ENCODE measurements at regions not wholly inside any gene's neighbourhood (a gene's known extent, or its start where the extent isn't known, plus 50 kb on each side); places are given as distances from the start of the nearest gene placed in this dataset.
"Not testable (repeated sequence)": the region's sequence is repeated elsewhere in the genome, so short reads cannot be mapped to it uniquely, and the experiment has no call there.

DNA sequence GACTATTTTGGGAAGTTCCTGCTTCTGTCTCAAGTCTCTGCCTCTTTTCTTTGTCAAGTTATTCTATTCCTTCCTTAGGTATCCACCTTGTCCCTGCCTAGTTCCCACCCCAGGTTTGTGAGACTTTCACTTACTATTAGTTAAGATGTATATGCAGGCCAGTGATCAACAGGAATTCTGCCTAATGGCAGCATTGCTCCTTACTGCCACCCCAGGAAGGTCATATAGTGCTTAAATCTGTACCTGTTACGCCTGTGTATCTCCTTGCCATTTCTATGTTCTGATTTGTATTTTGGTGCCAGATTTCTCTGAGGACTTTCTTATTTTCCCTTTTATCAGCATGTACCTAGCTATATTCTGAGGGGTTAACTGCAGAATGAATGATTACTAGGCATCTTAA lies 746.0 kb upstream of the TMEFF2 start:
- ChIA-PET CTCF (no interaction called here), POLR2A (no interaction called here)
- Mint-ChIP-seq H3K36me3 (no peaks in the 10 kb centered on the region), H3K27ac (no peak overlapping the region), H3K4me1 (ENCODE audit: low read depth) (no peaks in the 10 kb centered on the region), H3K9me3 (no peaks in the 10 kb centered on the region), H3K27me3 (no peaks in the 10 kb centered on the region), H3K4me3 (no peak overlapping the region)
- intact Hi-C loops (cut with micrococcal nuclease): no loop called here
- DNase-seq: no peak

DNA sequence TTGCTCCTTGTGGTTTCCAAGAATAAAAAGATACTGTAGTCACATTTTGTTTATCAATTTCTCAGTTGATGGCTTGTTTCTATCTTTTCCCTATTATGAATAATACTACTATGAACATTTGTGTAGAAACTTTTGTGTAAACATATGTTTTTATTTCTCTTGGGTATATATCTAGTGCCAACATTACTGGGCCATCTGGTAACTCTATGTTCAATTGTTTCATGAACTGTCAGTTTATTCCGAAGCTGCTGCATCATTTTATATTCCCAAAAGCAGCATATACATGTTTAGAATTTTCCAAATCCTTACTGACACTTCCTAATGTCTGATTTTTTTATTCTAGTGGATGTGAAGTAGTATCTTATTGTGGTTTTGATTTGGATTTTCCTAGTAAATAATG lies 737.6 kb upstream of the TMEFF2 start:
- Mint-ChIP-seq H3K36me3 (no peaks in the 10 kb centered on the region), H3K4me3 (no peak overlapping the region), H3K4me1 (ENCODE audit: low read depth) (no peaks in the 10 kb centered on the region), H3K27me3 (no peaks in the 10 kb centered on the region), H3K9me3 (peaks cover 2% of the 10 kb centered on the region), H3K27ac (no peak overlapping the region)
- CTCF ChIA-PET: no interaction called here
- DNase-seq: no peak
- POLR2A ChIA-PET: no interaction called here
- intact Hi-C loops (cut with micrococcal nuclease): no loop called here

DNA sequence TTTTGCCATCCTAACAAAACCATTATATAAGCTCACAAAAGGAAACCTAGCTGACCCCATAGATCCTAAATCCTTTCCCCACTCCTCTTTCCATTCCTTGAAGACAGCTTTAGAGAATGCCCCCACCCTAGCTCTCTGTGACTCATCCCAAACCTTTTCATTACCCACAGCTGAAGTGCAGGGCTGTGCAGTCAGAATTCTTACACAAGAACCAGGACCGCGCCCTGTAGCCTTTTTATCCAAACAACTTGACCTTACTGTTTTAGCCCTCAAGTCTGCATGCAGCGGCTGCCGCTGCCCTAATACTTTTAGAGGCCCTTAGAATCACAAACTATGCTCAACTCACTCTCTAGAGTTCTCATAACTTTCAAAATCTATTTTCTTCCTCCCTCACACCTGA lies 726.9 kb upstream of the TMEFF2 start:
- CTCF ChIA-PET; H3K4me1 Mint-ChIP-seq (ENCODE audit: low read depth); H3K27me3 Mint-ChIP-seq; DNase-seq; POLR2A ChIA-PET; H3K27ac Mint-ChIP-seq; H3K9me3 Mint-ChIP-seq; H3K4me3 Mint-ChIP-seq; intact Hi-C loops (cut with micrococcal nuclease); H3K36me3 Mint-ChIP-seq: not testable (repeated sequence)

DNA sequence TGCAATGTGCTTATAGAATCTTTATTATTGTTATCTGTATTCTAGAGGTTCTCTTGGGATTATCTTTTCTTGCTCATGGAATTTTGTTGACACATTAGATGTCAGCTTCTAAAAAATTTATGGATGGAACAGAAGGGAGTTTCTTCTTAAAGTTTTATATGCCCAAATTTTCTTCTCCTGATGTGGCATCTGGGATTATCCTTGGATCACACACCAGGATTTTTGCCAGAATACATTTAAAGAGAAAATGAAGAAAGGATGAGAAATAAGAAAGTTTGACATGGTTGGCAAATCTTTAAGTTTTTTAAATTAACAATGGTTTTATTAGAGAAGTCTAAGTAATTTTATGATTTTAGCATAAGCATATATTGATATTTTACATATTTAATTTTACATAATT lies 706.7 kb upstream of the TMEFF2 start:
- CTCF ChIA-PET: no interaction called here
- no peak overlapping the region for H3K4me3 Mint-ChIP-seq
- POLR2A ChIA-PET: no interaction called here
- H3K36me3 Mint-ChIP-seq: no peaks in the 10 kb centered on the region
- no peak for DNase-seq
- no peaks in the 10 kb centered on the region for H3K9me3 Mint-ChIP-seq
- H3K27me3 Mint-ChIP-seq: no peaks in the 10 kb centered on the region
- H3K27ac Mint-ChIP-seq: no peak overlapping the region
- intact Hi-C loops (cut with micrococcal nuclease): no loop called here
- no peaks in the 10 kb centered on the region for H3K4me1 Mint-ChIP-seq (ENCODE audit: low read depth)

DNA sequence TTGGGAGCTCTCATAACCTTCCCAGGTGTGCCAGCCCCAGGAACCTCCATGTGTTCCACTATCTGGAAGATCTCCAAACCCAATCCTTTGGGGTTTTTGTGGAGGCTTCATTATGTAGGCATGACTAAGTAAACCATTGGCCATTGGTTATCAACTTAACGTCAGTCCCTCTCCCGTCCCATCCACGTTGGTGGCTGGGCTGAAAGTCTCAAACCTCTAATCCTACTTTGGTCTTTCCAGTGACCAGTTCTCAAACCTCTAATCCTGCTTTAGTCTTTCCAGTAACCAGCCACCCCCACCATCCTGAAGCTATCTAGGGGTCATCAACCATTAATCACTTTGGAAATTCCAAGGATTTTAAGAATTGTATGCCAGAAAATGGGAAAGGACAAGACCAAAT lies 704.7 kb upstream of the TMEFF2 start:
- no peaks in the 10 kb centered on the region for H3K9me3 Mint-ChIP-seq
- H3K4me3 Mint-ChIP-seq: no peak overlapping the region
- H3K27me3 Mint-ChIP-seq: no peaks in the 10 kb centered on the region
- DNase-seq: no peak
- ChIA-PET POLR2A (no interaction called here), CTCF (no interaction called here)
- intact Hi-C loops (cut with micrococcal nuclease): no loop called here
- H3K36me3 Mint-ChIP-seq: no peaks in the 10 kb centered on the region
- no peaks in the 10 kb centered on the region for H3K4me1 Mint-ChIP-seq (ENCODE audit: low read depth)
- H3K27ac Mint-ChIP-seq: no peak overlapping the region

DNA sequence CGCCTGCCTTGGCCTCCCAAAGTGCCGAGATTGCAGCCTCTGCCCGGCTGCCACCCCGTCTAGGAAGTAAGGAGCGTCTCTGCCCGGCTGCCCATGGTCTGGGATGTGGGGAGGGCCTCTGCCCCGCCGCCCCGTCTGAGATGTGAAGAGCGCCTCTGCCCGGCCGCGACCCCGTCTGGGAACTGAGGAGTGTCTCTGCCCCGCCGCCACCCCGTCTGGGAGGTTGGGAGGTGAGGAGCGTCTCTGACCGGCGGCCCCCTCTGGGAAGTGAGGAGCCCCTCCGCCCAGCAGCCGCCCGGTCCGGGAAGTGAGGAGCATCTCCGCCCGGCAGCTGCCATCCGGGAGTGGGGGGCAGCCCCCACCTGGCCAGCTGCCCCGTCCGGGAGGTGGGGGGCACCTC lies 699.2 kb upstream of the TMEFF2 start:
- intact Hi-C loops (cut with micrococcal nuclease); H3K9me3 Mint-ChIP-seq; CTCF ChIA-PET; H3K4me1 Mint-ChIP-seq (ENCODE audit: low read depth); DNase-seq; H3K27me3 Mint-ChIP-seq; POLR2A ChIA-PET; H3K36me3 Mint-ChIP-seq; H3K4me3 Mint-ChIP-seq; H3K27ac Mint-ChIP-seq: not testable (repeated sequence)

DNA sequence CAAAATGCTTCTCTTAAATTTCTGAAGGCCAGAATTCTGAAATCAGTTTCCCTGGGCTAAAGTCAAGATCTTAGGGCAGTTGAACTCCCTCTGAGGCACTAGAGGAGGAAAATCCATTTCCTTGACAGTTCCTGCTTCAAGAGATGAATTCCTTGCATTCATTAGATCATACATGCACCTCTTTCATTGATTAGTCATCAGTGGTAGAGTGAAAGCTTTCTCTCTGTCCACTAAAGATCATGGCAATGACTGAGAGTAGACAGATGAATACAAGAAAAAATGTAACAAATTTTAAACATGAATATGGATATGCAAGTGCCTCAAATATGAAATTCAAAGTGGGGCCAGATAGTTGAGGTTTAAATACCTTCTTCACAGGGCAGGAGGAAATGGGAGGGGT lies 693.4 kb upstream of the TMEFF2 start:
- H3K4me1 Mint-ChIP-seq (ENCODE audit: low read depth): no peaks in the 10 kb centered on the region
- H3K27ac Mint-ChIP-seq: no peak overlapping the region
- ChIA-PET CTCF (no interaction called here), POLR2A (no interaction called here)
- H3K36me3 Mint-ChIP-seq: no peaks in the 10 kb centered on the region
- no peaks in the 10 kb centered on the region for H3K9me3 Mint-ChIP-seq
- intact Hi-C loops (cut with micrococcal nuclease): no loop called here
- no peak overlapping the region for H3K4me3 Mint-ChIP-seq
- H3K27me3 Mint-ChIP-seq: no peaks in the 10 kb centered on the region
- DNase-seq: no peak

DNA sequence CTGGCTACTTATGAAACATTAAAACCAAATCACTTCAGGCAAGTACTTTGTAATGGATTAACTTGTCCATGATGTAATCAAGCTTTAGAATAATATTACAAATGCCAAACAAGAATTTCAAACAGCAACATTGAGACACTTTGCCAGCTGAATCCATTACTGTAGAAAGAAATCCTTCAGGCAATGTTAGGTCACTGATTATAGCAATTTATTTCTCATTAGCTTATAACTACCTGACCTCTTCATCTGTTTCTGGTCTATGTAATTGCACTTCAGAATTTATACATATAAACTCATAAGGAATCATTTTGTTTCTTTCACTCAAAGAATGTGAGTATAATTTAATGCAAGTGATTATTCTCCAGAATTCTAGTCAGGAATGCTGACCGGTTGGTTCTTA lies 692.6 kb upstream of the TMEFF2 start:
- intact Hi-C loops (cut with micrococcal nuclease): no loop called here
- H3K27me3 Mint-ChIP-seq: no peaks in the 10 kb centered on the region
- ChIA-PET POLR2A (no interaction called here), CTCF (no interaction called here)
- no peaks in the 10 kb centered on the region for H3K9me3 Mint-ChIP-seq
- H3K4me3 Mint-ChIP-seq: no peak overlapping the region
- no peaks in the 10 kb centered on the region for H3K4me1 Mint-ChIP-seq (ENCODE audit: low read depth)
- no peak for DNase-seq
- H3K36me3 Mint-ChIP-seq: no peaks in the 10 kb centered on the region
- H3K27ac Mint-ChIP-seq: no peak overlapping the region

DNA sequence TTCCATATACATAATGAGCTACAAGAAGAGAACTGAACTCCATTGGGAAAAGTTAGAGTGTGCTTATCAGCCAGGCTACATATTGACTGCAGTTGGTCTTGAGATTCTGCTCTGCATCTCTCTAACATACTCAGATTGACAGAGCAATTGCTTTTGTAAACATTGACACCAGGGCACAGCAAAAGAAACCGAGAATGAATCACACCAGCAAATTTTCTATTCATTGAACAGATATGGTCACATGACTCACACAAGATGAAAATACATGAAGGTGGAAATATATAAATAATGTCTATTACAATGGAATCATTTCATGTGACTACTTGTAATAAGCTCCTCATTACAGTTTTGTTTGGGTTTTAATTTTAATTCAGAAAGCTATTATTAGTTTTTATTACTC lies 691.9 kb upstream of the TMEFF2 start:
- ChIA-PET CTCF (no interaction called here), POLR2A (no interaction called here)
- H3K4me1 Mint-ChIP-seq (ENCODE audit: low read depth): no peaks in the 10 kb centered on the region
- H3K27ac Mint-ChIP-seq: no peak overlapping the region
- H3K27me3 Mint-ChIP-seq: no peaks in the 10 kb centered on the region
- H3K36me3 Mint-ChIP-seq: no peaks in the 10 kb centered on the region
- DNase-seq: no peak
- H3K4me3 Mint-ChIP-seq: no peak overlapping the region
- no peaks in the 10 kb centered on the region for H3K9me3 Mint-ChIP-seq
- intact Hi-C loops (cut with micrococcal nuclease): no loop called here

DNA sequence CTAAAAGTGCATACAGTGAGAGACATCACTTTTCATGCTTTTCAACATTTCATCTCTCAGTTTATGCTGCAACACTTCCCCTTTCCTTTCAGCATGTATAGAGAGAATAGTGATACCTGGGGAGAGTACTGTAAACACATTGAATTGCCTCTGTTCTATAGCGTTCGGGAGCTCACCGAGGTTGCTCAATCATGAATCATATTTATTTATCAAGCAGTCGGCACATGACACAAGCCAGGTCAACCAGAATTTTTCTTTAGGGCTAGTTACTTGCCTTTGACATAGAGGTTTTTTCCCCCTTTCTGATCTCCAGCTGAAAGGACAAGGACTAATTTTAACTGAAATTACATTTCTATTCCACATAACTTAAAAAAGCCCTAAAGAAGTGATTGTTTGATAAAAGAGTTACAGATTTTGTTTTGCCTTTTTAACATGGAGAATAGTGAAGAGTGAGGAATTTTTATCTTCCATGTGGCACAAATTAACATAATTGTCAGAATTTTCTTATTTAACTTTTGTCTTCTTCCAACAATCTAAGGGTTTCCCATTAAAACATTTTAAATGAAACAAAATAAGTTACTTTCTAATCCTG lies 690.9 kb upstream of the TMEFF2 start:
- Mint-ChIP-seq H3K4me1 (ENCODE audit: low read depth) (no peaks in the 10 kb centered on the region), H3K27ac (no peak overlapping the region), H3K9me3 (no peaks in the 10 kb centered on the region), H3K36me3 (no peaks in the 10 kb centered on the region), H3K27me3 (no peaks in the 10 kb centered on the region), H3K4me3 (no peak overlapping the region)
- DNase-seq: no peak
- POLR2A ChIA-PET: no interaction called here
- CTCF ChIA-PET: no interaction called here
- intact Hi-C loops (cut with micrococcal nuclease): no loop called here

DNA sequence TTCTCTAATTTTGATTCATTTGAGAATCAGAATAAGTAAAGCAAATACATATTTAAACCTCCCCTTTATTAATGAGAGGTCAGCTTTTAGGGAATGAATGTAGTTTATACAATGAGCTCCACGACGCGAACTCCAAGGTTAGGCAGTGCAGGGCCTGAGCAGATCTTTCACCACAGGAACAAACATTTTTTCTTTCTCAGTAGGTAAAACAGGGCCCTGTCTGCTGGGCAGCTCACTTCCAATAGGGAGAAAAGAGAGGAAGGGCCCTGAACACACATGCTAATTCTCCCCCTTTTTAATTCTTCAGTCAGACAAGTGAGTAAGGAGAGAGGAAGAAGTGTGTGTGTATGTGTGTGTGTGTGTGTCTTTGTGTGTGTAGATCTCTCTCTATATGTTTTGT lies 682.4 kb upstream of the TMEFF2 start:
- POLR2A ChIA-PET: no interaction called here
- H3K27me3 Mint-ChIP-seq: no peaks in the 10 kb centered on the region
- CTCF ChIA-PET: no interaction called here
- H3K36me3 Mint-ChIP-seq: no peaks in the 10 kb centered on the region
- H3K27ac Mint-ChIP-seq: no peak overlapping the region
- DNase-seq: no peak
- no peaks in the 10 kb centered on the region for H3K9me3 Mint-ChIP-seq
- H3K4me1 Mint-ChIP-seq (ENCODE audit: low read depth): no peaks in the 10 kb centered on the region
- intact Hi-C loops (cut with micrococcal nuclease): no loop called here
- no peak overlapping the region for H3K4me3 Mint-ChIP-seq

DNA sequence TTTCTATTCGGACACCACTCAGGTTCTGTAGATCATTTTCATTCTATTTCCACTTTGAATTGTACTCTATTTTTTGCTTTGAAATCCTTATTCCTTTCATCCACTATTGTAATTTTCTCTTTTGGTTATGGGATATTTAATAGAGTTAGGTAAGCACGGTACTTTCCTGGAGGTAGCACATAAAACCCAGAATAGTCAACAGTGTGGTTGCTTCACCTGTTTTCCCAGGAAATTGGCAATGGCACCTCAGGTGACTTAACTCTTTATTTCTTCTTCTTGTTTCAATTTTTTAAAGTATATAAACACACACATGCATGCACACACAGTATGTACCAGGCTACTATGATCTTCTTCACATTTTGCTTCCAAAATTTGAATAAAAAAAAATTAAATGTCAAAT lies 682.0 kb upstream of the TMEFF2 start:
- no peaks in the 10 kb centered on the region for H3K4me1 Mint-ChIP-seq (ENCODE audit: low read depth)
- H3K27me3 Mint-ChIP-seq: no peaks in the 10 kb centered on the region
- CTCF ChIA-PET: no interaction called here
- H3K36me3 Mint-ChIP-seq: no peaks in the 10 kb centered on the region
- intact Hi-C loops (cut with micrococcal nuclease): no loop called here
- DNase-seq: no peak
- no peak overlapping the region for H3K27ac Mint-ChIP-seq
- POLR2A ChIA-PET: no interaction called here
- H3K4me3 Mint-ChIP-seq: no peak overlapping the region
- H3K9me3 Mint-ChIP-seq: no peaks in the 10 kb centered on the region

DNA sequence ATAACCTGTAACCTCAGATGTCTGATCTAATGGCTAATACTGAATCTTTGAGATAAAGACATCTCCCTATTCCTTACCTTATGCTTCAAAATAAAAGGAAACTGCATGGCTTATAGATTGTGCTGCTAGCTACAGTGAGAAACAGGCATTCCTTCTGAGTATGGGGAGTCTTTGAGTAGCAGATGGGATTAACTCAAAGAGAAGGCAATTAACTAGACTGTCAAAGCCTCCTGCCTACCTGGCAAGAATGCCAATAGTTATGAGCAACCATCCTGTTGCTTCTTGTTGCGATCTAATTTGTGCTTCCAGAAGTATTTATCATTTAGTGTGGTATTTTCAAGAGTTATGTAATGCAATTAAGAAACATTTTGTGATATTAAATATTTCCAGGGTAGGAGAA lies 660.0 kb upstream of the TMEFF2 start:
- no peaks in the 10 kb centered on the region for H3K4me1 Mint-ChIP-seq (ENCODE audit: low read depth)
- intact Hi-C loops (cut with micrococcal nuclease): no loop called here
- no peaks in the 10 kb centered on the region for H3K9me3 Mint-ChIP-seq
- no peak overlapping the region for H3K4me3 Mint-ChIP-seq
- H3K36me3 Mint-ChIP-seq: no peaks in the 10 kb centered on the region
- ChIA-PET CTCF (no interaction called here), POLR2A (no interaction called here)
- H3K27ac Mint-ChIP-seq: no peak overlapping the region
- no peak for DNase-seq
- no peaks in the 10 kb centered on the region for H3K27me3 Mint-ChIP-seq

DNA sequence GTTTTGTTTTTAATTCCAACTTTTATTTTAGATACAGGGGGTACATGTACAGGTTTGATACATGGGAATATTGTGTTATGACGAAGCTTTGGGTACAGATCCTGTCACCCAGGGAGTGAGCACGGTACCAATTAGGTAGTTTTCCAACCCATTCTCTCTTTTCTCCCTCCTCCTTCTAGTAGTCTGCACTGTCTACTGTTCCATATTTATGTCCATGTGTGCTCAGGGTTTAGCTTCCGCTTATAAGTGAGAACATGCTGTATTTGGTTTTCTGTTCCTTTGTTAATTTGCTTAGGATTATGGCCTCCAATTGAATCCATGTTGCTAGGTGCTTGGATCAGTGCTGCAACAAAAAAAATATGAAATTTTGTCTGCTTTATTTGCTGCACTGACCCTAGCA lies 659.3 kb upstream of the TMEFF2 start:
- no peak overlapping the region for H3K4me3 Mint-ChIP-seq
- intact Hi-C loops (cut with micrococcal nuclease): no loop called here
- H3K36me3 Mint-ChIP-seq: no peaks in the 10 kb centered on the region
- no peaks in the 10 kb centered on the region for H3K4me1 Mint-ChIP-seq (ENCODE audit: low read depth)
- CTCF ChIA-PET: no interaction called here
- no peaks in the 10 kb centered on the region for H3K9me3 Mint-ChIP-seq
- no peaks in the 10 kb centered on the region for H3K27me3 Mint-ChIP-seq
- H3K27ac Mint-ChIP-seq: no peak overlapping the region
- DNase-seq: no peak
- POLR2A ChIA-PET: no interaction called here

All from activated CD4-positive, alpha-beta memory T cell treated with anti-CD3 and anti-CD28 coated beads for 36 hours (primary cell).